Dedifferentiated amniotic fluid mesenchymal stem cell (primary cell): ENCODE measurements at regions not wholly inside any gene's neighbourhood (a gene's known extent, or its start where the extent isn't known, plus 50 kb on each side); places are given as distances from the start of the nearest gene placed in this dataset.

ENCODE experiments used
- DNase-seq: peaks from one replicate; pipeline ENCODE4 v3.0.0-alpha.2; 2016; ENCODE audit errors: extremely low spot score

GRCh38 chr4:136557396-136557795 lies 974.9 kb downstream of the PCDH18 start:
- no peak for DNase-seq

- no peak for DNase-seq
Measured at GRCh38 chr4:136554033-136554432, 978.3 kb downstream of the PCDH18 start.

- DNase-seq: no peak
Measured at GRCh38 chr4:136551753-136552152, 980.5 kb downstream of the PCDH18 start.

- no peak for DNase-seq
Measured at GRCh38 chr4:136540747-136541146, 991.5 kb downstream of the PCDH18 start.

- no peak for DNase-seq
Measured at GRCh38 chr4:136528131-136528530, 1004.2 kb downstream of the PCDH18 start.

GRCh38 chr4:136526517-136526916 lies 1005.8 kb downstream of the PCDH18 start:
- peak; percentile 22 for DNase-seq

GRCh38 chr4:136524039-136524438 lies 1008.3 kb downstream of the PCDH18 start:
- no peak for DNase-seq

GRCh38 chr4:136516371-136516770 lies 1015.9 kb downstream of the PCDH18 start:
- no peak for DNase-seq

GRCh38 chr4:136505020-136505419 lies 1027.3 kb downstream of the PCDH18 start:
- DNase-seq: no peak

- DNase-seq: no peak
Measured at GRCh38 chr4:136495851-136496250, 1036.4 kb downstream of the PCDH18 start.

GRCh38 chr4:136495076-136495475 lies 1037.2 kb downstream of the PCDH18 start:
- no peak for DNase-seq

GRCh38 chr4:136489101-136489500 lies 1043.2 kb downstream of the PCDH18 start:
- no peak for DNase-seq

GRCh38 chr4:136484996-136485395 lies 1047.3 kb downstream of the PCDH18 start:
- DNase-seq: peak; percentile 15

- no peak for DNase-seq
Measured at GRCh38 chr4:136476753-136477152, 1055.5 kb downstream of the PCDH18 start.

- DNase-seq: no peak
Measured at GRCh38 chr4:136471051-136471450, 1061.2 kb downstream of the PCDH18 start.

GRCh38 chr4:136465691-136466090 lies 1066.6 kb downstream of the PCDH18 start:
- no peak for DNase-seq

GRCh38 chr4:136463941-136464340 lies 1068.4 kb downstream of the PCDH18 start:
- DNase-seq: no peak

GRCh38 chr4:136461533-136461932 lies 1070.8 kb downstream of the PCDH18 start:
- no peak for DNase-seq

- DNase-seq: no peak
Measured at GRCh38 chr4:136458326-136458725, 1074.0 kb downstream of the PCDH18 start.

- DNase-seq: no peak
Measured at GRCh38 chr4:136457577-136457976, 1074.7 kb downstream of the PCDH18 start.

GRCh38 chr4:136457004-136457403 lies 1075.3 kb downstream of the PCDH18 start:
- no peak for DNase-seq

- no peak for DNase-seq
Measured at GRCh38 chr4:136443006-136443405, 1089.3 kb downstream of the PCDH18 start.

- no peak for DNase-seq
Measured at GRCh38 chr4:136442447-136442846, 1089.8 kb downstream of the PCDH18 start.

- DNase-seq: no peak
Measured at GRCh38 chr4:136441629-136442282, 1090.5 kb downstream of the PCDH18 start.
